ENCODE measurements at regions not wholly inside any gene's neighbourhood (a gene's known extent, or its start where the extent isn't known, plus 50 kb on each side); places are given as distances from the start of the nearest gene placed in this dataset.

DNA sequence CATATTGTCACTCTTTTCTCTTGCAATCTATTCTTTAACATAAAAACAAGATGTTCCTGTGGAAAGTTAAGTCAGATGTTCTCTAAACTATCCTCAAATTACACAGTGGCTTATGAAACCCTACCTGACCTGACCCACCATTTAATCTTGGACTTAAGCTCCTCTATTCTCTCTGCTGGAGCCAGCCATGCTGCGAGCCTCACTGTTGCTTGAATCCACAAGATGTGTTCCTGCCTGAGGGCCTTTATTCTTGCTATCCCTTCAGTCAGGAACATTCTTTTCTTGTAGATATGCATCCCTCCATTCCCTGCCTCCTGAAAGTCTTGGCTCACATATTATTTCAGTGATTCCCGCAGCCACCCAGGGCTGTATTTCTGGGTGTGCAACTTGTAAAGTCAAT, 283.2 kb downstream of the EPHA7 start (continued):
- TF ChIP-seq, protein P1, sequence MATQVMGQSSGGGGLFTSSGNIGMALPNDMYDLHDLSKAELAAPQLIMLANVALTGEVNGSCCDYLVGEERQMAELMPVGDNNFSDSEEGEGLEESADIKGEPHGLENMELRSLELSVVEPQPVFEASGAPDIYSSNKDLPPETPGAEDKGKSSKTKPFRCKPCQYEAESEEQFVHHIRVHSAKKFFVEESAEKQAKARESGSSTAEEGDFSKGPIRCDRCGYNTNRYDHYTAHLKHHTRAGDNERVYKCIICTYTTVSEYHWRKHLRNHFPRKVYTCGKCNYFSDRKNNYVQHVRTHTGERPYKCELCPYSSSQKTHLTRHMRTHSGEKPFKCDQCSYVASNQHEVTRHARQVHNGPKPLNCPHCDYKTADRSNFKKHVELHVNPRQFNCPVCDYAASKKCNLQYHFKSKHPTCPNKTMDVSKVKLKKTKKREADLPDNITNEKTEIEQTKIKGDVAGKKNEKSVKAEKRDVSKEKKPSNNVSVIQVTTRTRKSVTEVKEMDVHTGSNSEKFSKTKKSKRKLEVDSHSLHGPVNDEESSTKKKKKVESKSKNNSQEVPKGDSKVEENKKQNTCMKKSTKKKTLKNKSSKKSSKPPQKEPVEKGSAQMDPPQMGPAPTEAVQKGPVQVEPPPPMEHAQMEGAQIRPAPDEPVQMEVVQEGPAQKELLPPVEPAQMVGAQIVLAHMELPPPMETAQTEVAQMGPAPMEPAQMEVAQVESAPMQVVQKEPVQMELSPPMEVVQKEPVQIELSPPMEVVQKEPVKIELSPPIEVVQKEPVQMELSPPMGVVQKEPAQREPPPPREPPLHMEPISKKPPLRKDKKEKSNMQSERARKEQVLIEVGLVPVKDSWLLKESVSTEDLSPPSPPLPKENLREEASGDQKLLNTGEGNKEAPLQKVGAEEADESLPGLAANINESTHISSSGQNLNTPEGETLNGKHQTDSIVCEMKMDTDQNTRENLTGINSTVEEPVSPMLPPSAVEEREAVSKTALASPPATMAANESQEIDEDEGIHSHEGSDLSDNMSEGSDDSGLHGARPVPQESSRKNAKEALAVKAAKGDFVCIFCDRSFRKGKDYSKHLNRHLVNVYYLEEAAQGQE (IDR thresholded peaks at IDR 0.05) = no peak
- no peak for TF ChIP-seq GABPA (IDR thresholded peaks at IDR 0.05 in 1 of 2, conservative IDR thresholded peaks at IDR 0.05 in 1 of 2)

GRCh38 chr6:93124006-93124632, 295.2 kb downstream of the EPHA7 start:
- H3K9ac ChIP-seq (ENCODE audit: low read depth in 1 of 2, low read length in 2 of 2) = no peak overlapping the region
- no peak for DNase-seq (ENCODE audit: low spot score)
- no peaks in the 10 kb centered on the region for H3K36me3 ChIP-seq (ENCODE audit: control insufficient read depth in 4 of 4, insufficient read depth in 3 of 4, low read depth in 1 of 4, low read length in 3 of 4)
- H3K27ac ChIP-seq (ENCODE audit: low read depth in 1 of 2, low read length in 2 of 2) = no peak overlapping the region
- H3K9me3 ChIP-seq (ENCODE audit: control insufficient read depth in 4 of 4, low read length in 3 of 4) = no peaks in the 10 kb centered on the region
- no peak for TF ChIP-seq SP1 (IDR thresholded peaks at IDR 0.05)
- TF ChIP-seq, protein P2, sequence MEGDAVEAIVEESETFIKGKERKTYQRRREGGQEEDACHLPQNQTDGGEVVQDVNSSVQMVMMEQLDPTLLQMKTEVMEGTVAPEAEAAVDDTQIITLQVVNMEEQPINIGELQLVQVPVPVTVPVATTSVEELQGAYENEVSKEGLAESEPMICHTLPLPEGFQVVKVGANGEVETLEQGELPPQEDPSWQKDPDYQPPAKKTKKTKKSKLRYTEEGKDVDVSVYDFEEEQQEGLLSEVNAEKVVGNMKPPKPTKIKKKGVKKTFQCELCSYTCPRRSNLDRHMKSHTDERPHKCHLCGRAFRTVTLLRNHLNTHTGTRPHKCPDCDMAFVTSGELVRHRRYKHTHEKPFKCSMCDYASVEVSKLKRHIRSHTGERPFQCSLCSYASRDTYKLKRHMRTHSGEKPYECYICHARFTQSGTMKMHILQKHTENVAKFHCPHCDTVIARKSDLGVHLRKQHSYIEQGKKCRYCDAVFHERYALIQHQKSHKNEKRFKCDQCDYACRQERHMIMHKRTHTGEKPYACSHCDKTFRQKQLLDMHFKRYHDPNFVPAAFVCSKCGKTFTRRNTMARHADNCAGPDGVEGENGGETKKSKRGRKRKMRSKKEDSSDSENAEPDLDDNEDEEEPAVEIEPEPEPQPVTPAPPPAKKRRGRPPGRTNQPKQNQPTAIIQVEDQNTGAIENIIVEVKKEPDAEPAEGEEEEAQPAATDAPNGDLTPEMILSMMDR (IDR thresholded peaks at IDR 0.05; ENCODE audit: low read depth, low read length, missing input control) = no peak
- TF ChIP-seq FOXA2 (IDR thresholded peaks at IDR 0.05) = no peak
- TF ChIP-seq HNF4G (IDR thresholded peaks at IDR 0.05) = no peak
- no peak for TF ChIP-seq EGR1 (IDR thresholded peaks at IDR 0.05; ENCODE audit: low read depth in 2 of 2)
- TF ChIP-seq, protein P1 (IDR thresholded peaks at IDR 0.05) = no peak
- TF ChIP-seq, protein P3, sequence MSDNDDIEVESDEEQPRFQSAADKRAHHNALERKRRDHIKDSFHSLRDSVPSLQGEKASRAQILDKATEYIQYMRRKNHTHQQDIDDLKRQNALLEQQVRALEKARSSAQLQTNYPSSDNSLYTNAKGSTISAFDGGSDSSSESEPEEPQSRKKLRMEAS (IDR thresholded peaks at IDR 0.05) = no peak
- no peak overlapping the region for H3K4me3 ChIP-seq (ENCODE audit: low read depth in 1 of 3, low read length in 3 of 3)
- WGBS = 72% methylated on average over 2 of the region's 2 CpGs
- peaks cover 0 to 2% (median 0%) of the 10 kb centered on the region in 4 donors for H3K27me3 ChIP-seq (ENCODE audit: control insufficient read depth in 4 of 4, insufficient read depth in 4 of 4, low read length in 3 of 4)
- no peaks in the 10 kb centered on the region for H3K4me1 ChIP-seq (ENCODE audit: control insufficient read depth in 4 of 4, insufficient read depth in 4 of 4, low read length in 3 of 4)

DNA sequence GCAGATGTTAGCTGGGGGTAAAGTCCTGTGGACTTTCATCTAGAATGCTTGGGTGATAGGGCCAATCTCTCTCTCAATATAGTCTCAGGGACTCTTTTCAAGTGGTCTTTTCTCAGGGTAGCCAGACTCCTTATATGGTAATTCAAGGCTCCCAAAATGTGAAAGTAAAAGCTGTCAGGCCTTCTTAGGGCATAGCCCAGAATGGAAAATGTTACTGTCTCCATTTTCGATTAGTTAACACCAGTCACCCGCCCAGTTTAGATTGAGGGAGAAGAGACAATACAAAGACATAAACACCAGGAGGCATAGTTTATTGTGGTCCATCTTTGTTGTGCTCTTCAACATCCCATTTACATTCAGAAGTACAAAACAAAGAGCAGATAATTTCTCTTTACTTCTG, 295.8 kb downstream of the EPHA7 start:
- Histone ChIP-seq H3K9me3 (ENCODE audit: control insufficient read depth in 4 of 4, low read length in 3 of 4) (no peaks in the 10 kb centered on the region), H3K9ac (ENCODE audit: low read depth in 1 of 2, low read length in 2 of 2) (no peak overlapping the region), H3K27ac (ENCODE audit: low read depth in 1 of 2, low read length in 2 of 2) (no peak overlapping the region), H3K4me1 (ENCODE audit: control insufficient read depth in 4 of 4, insufficient read depth in 4 of 4, low read length in 3 of 4) (no peaks in the 10 kb centered on the region), H3K4me3 (ENCODE audit: low read depth in 1 of 3, low read length in 3 of 3) (no peak overlapping the region), H3K36me3 (ENCODE audit: control insufficient read depth in 4 of 4, insufficient read depth in 3 of 4, low read depth in 1 of 4, low read length in 3 of 4) (no peaks in the 10 kb centered on the region), H3K27me3 (ENCODE audit: control insufficient read depth in 4 of 4, insufficient read depth in 4 of 4, low read length in 3 of 4) (peaks cover 0 to 2% (median 0%) of the 10 kb centered on the region in 4 donors)
- 87% methylated on average over 2 of the region's 2 CpGs for WGBS
- TF ChIP-seq EGR1 (IDR thresholded peaks at IDR 0.05; ENCODE audit: low read depth in 2 of 2) (no peak), JUND (IDR thresholded peaks at IDR 0.05) (no peak), ATF3 (IDR thresholded peaks at IDR 0.05) (no peak), NR2F2 (IDR thresholded peaks at IDR 0.05) (no peak), YY1 (IDR thresholded peaks at IDR 0.05) (no peak), RAD21 (IDR thresholded peaks at IDR 0.05) (no peak), TAF1 (conservative IDR thresholded peaks at IDR 0.05) (no peak), SP1 (IDR thresholded peaks at IDR 0.05) (no peak)
- TF ChIP-seq, protein P1 (IDR thresholded peaks at IDR 0.05) = no peak
- DNase-seq (ENCODE audit: low spot score) = no peak

Measured in liver (tissue), 8 donors.